GM23248 (cell line): ENCODE measurements at regions not wholly inside any gene's neighbourhood (a gene's known extent, or its start where the extent isn't known, plus 50 kb on each side); places are given as distances from the start of the nearest gene placed in this dataset.
"Not testable (repeated sequence)": the region's sequence is repeated elsewhere in the genome, so short reads cannot be mapped to it uniquely, and the experiment has no call there.

Experiments
- DNase-seq: peaks from one replicate; pipeline ENCODE4 v3.0.0-alpha.2; 2015
- H2AFZ ChIP-seq: fragments of 200-600 bp; sonication (generic); 2 replicates; pipeline ENCODE4 v1.6.1; 2016; ENCODE audit warnings: antibody characterized with exemption
- H3F3A ChIP-seq: fragments of 200-600 bp; sonication (generic); 2 replicates; pipeline ENCODE4 v1.6.1; 2016; ENCODE audit warnings: mild to moderate bottlenecking, antibody characterized with exemption, mixed run types; ENCODE audit not compliant: insufficient read depth
- H3K27ac ChIP-seq: fragments of 200-600 bp; sonication (generic); 2 replicates; pipeline ENCODE4 v1.5.1; 2016; ENCODE audit warnings: mild to moderate bottlenecking
- H3K27me3 ChIP-seq: fragments of 200-600 bp; sonication (generic); replicated peaks from 2 replicates; pipeline ENCODE4 v1.6.1; 2016; ENCODE audit warnings: mild to moderate bottlenecking; ENCODE audit not compliant: insufficient read depth
- H3K36me3 ChIP-seq: fragments of 200-600 bp; sonication (generic); 2 replicates; pipeline ENCODE4 v1.6.1; 2016; ENCODE audit warnings: low read depth, mild to moderate bottlenecking
- H3K4me1 ChIP-seq: fragments of 200-600 bp; sonication (generic); 2 replicates; pipeline ENCODE4 v1.6.1; 2016; ENCODE audit warnings: mild to moderate bottlenecking; ENCODE audit not compliant: insufficient read depth
- H3K4me2 ChIP-seq: fragments of 200-600 bp; sonication (generic); one replicate; pipeline ENCODE4 v1.6.1; 2016; ENCODE audit warnings: mild to moderate bottlenecking; ENCODE audit not compliant: unreplicated experiment
- H3K4me3 ChIP-seq: fragments of 200-600 bp; sonication (generic); 2 replicates; pipeline ENCODE4 v1.5.1; 2016; ENCODE audit warnings: mild to moderate bottlenecking
- H3K79me2 ChIP-seq: fragments of 200-600 bp; sonication (generic); 2 replicates; pipeline ENCODE4 v1.6.1; 2016; ENCODE audit warnings: mild to moderate bottlenecking; ENCODE audit not compliant: insufficient read depth
- H3K9ac ChIP-seq: fragments of 200-600 bp; sonication (generic); 2 replicates; pipeline ENCODE4 v1.6.1; 2016; ENCODE audit warnings: mild to moderate bottlenecking
- H3K9me2 ChIP-seq: fragments of 200-600 bp; sonication (generic); 2 replicates; pipeline ENCODE4 v1.6.1; 2016; ENCODE audit warnings: mixed run types, mild to moderate bottlenecking, moderate library complexity; ENCODE audit not compliant: insufficient read depth
- H3K9me3 ChIP-seq: fragments of 200-600 bp; sonication (generic); one replicate; pipeline ENCODE4 v1.6.1; 2017; ENCODE audit warnings: low read depth
- H4K20me1 ChIP-seq: fragments of 200-600 bp; sonication (generic); 2 replicates; pipeline ENCODE4 v1.6.0; 2016; ENCODE audit not compliant: insufficient read depth
- EZH2 ChIP-seq: fragments of 200-600 bp; sonication (generic); IDR thresholded peaks from 2 replicates; pipeline ENCODE4 v1.6.1; 2018; ENCODE audit warnings: antibody characterized with exemption, mild to moderate bottlenecking; ENCODE audit not compliant: insufficient read depth, poor library complexity, severe bottlenecking
- EZH2phosphoT487 ChIP-seq: fragments of 200-600 bp; sonication (generic); IDR thresholded peaks from 2 replicates; pipeline ENCODE4 v1.6.1; 2018; ENCODE audit warnings: antibody characterized with exemption, moderate library complexity, mild to moderate bottlenecking, low read depth; ENCODE audit not compliant: insufficient read depth
- WGBS, 2 experiments: methylation state at CpG; one replicate each; pipeline ENCODE4 v1.1.6; 2015 to 2017; ENCODE audit warnings: low lambda C conversion rate in 2 of 2, low coverage in 1 of 2; ENCODE audit errors: missing lambda C conversion rate in 2 of 2; 5-methylcytosine and 5-hydroxymethylcytosine counted together
- in situ Hi-C: fragments of 300-500 bp; cut with MboI; formaldehyde crosslinking; loops from 2 replicates; pipeline ENCODE4 v1.15.0; 2020

- in situ Hi-C loops = no loop called here
- no peak overlapping the region for H2AFZ ChIP-seq
- DNase-seq = no peak
Measured at GRCh38 chr6:94862112-94862511, 715.2 kb upstream of the MANEA start.

GRCh38 chr6:94859924-94860323, 717.4 kb upstream of the MANEA start:
- DNase-seq = no peak
- H3K4me2 ChIP-seq = no peak overlapping the region
- no peak overlapping the region for H3K27ac ChIP-seq
- no peaks in the 10 kb centered on the region for H3K27me3 ChIP-seq
- no peak overlapping the region for H2AFZ ChIP-seq
- H3K36me3 ChIP-seq = no peaks in the 10 kb centered on the region
- H3K4me3 ChIP-seq = no peak overlapping the region
- in situ Hi-C loops = no loop called here
- H3K9me3 ChIP-seq = no peaks in the 10 kb centered on the region
- 2 to 3% methylated on average over 4 of the region's 4 CpGs for WGBS, 2 experiments
- no peaks in the 10 kb centered on the region for H4K20me1 ChIP-seq
- no peaks in the 10 kb centered on the region for H3K79me2 ChIP-seq
- H3K9me2 ChIP-seq = no peaks in the 10 kb centered on the region
- no peak for TF ChIP-seq EZH2phosphoT487
- no peaks in the 10 kb centered on the region for H3K4me1 ChIP-seq
- no peaks in the 10 kb centered on the region for H3F3A ChIP-seq
- no peak overlapping the region for H3K9ac ChIP-seq

More at GRCh38 chr6:94862112-94862511, 715.2 kb upstream of the MANEA start:
- no peaks in the 10 kb centered on the region for H3K4me1 ChIP-seq
- no peaks in the 10 kb centered on the region for H3K9me2 ChIP-seq
- no peak overlapping the region for H3K4me3 ChIP-seq
- H3K9ac ChIP-seq = no peak overlapping the region
- no peak overlapping the region for H3K27ac ChIP-seq
- no peak overlapping the region for H3K4me2 ChIP-seq
- H3F3A ChIP-seq = no peaks in the 10 kb centered on the region
- no peaks in the 10 kb centered on the region for H3K27me3 ChIP-seq
- H3K79me2 ChIP-seq = no peaks in the 10 kb centered on the region
- WGBS, 2 experiments = 2 to 3% methylated on average over 1 of the region's 1 CpG
- H3K9me3 ChIP-seq = no peaks in the 10 kb centered on the region
- TF ChIP-seq EZH2 (no peak), EZH2phosphoT487 (no peak)
- H4K20me1 ChIP-seq = no peaks in the 10 kb centered on the region
- no peaks in the 10 kb centered on the region for H3K36me3 ChIP-seq

- H3K9ac ChIP-seq, H3K36me3 ChIP-seq, H3K9me3 ChIP-seq, in situ Hi-C loops, H3F3A ChIP-seq, H3K4me2 ChIP-seq, DNase-seq, H3K9me2 ChIP-seq, H2AFZ ChIP-seq, H3K4me1 ChIP-seq, H3K79me2 ChIP-seq, H3K27ac ChIP-seq, H3K4me3 ChIP-seq, H3K27me3 ChIP-seq, H4K20me1 ChIP-seq: not testable (repeated sequence)
- WGBS, 2 experiments = 44 to 55% methylated on average over 3 of the region's 3 CpGs
Measured at GRCh38 chr6:94856999-94857398, 720.3 kb upstream of the MANEA start.

GRCh38 chr6:94851329-94851728, 726.0 kb upstream of the MANEA start:
- H3K9ac ChIP-seq, H3K9me3 ChIP-seq, H3K36me3 ChIP-seq, H3K4me1 ChIP-seq, H3K4me2 ChIP-seq, H3K27ac ChIP-seq, H3K79me2 ChIP-seq, H3K9me2 ChIP-seq, H3K4me3 ChIP-seq, DNase-seq, H4K20me1 ChIP-seq, in situ Hi-C loops, H3F3A ChIP-seq, H2AFZ ChIP-seq, H3K27me3 ChIP-seq: not testable (repeated sequence)
- 39 to 54% methylated on average over 8 of the region's 8 CpGs for whole genome bisulfite sequencing, 2 experiments

GRCh38 chr6:94845742-94846141, 731.6 kb upstream of the MANEA start:
- DNase-seq = no peak
- no peak overlapping the region for H3K4me3 ChIP-seq
- no peaks in the 10 kb centered on the region for H3K79me2 ChIP-seq
- H2AFZ ChIP-seq = no peak overlapping the region
- no peaks in the 10 kb centered on the region for H3K9me2 ChIP-seq
- in situ Hi-C loops = no loop called here
- no peak for TF ChIP-seq EZH2phosphoT487
- 7 to 21% methylated on average over 1 of the region's 1 CpG for WGBS, 2 experiments
- no peaks in the 10 kb centered on the region for H3K9me3 ChIP-seq
- H4K20me1 ChIP-seq = no peaks in the 10 kb centered on the region
- no peak overlapping the region for H3K9ac ChIP-seq
- H3K36me3 ChIP-seq = no peaks in the 10 kb centered on the region
- H3K27me3 ChIP-seq = no peaks in the 10 kb centered on the region
- H3K4me2 ChIP-seq = no peak overlapping the region
- no peak overlapping the region for H3K27ac ChIP-seq
- no peaks in the 10 kb centered on the region for H3K4me1 ChIP-seq
- H3F3A ChIP-seq = no peaks in the 10 kb centered on the region
